NCI-H146 treated with DMSO at 0.1 percent for 48 hours (cell line): ENCODE measurements at regions not wholly inside any gene's neighbourhood (a gene's known extent, or its start where the extent isn't known, plus 50 kb on each side); places are given as distances from the start of the nearest gene placed in this dataset.
"Not testable (repeated sequence)": the region's sequence is repeated elsewhere in the genome, so short reads cannot be mapped to it uniquely, and the experiment has no call there.

ENCODE experiments used
- DNase-seq: peaks from one replicate; lab custom pipeline; 2025; ENCODE audit not compliant: unreplicated experiment; lab: John Stamatoyannopoulos, UW

GRCh38 chr2:136715146-136715545 lies 50.2 kb upstream of the THSD7B start:
- no peak for DNase-seq

- no peak for DNase-seq
Observed at GRCh38 chr2:136714452-136714951, 50.8 kb upstream of the THSD7B start.

- no peak for DNase-seq
Observed at GRCh38 chr2:136713739-136714138, 51.6 kb upstream of the THSD7B start.

GRCh38 chr2:136705336-136705735 lies 60.0 kb upstream of the THSD7B start:
- no peak for DNase-seq

GRCh38 chr2:136703214-136703613 lies 62.1 kb upstream of the THSD7B start:
- no peak for DNase-seq

GRCh38 chr2:136696438-136696837 lies 68.9 kb upstream of the THSD7B start:
- DNase-seq: no peak

- DNase-seq: no peak
Observed at GRCh38 chr2:136693966-136694365, 71.4 kb upstream of the THSD7B start.

GRCh38 chr2:136680079-136680478 lies 85.3 kb upstream of the THSD7B start:
- not testable (repeated sequence) for DNase-seq

- no peak for DNase-seq
Observed at GRCh38 chr2:136665736-136666135, 99.6 kb upstream of the THSD7B start.

- no peak for DNase-seq
Observed at GRCh38 chr2:136664713-136665405, 100.5 kb upstream of the THSD7B start.

- no peak for DNase-seq
Observed at GRCh38 chr2:136658201-136658600, 107.1 kb upstream of the THSD7B start.

- DNase-seq: no peak
Observed at GRCh38 chr2:136653861-136654260, 111.5 kb upstream of the THSD7B start.

GRCh38 chr2:136651456-136652010 lies 113.8 kb upstream of the THSD7B start:
- DNase-seq: no peak

- no peak for DNase-seq
Observed at GRCh38 chr2:136647039-136647438, 118.3 kb upstream of the THSD7B start.

GRCh38 chr2:136645236-136645828 lies 120.0 kb upstream of the THSD7B start:
- no peak for DNase-seq

- no peak for DNase-seq
Observed at GRCh38 chr2:136639651-136640050, 125.7 kb upstream of the THSD7B start.

GRCh38 chr2:136638193-136638592 lies 127.2 kb upstream of the THSD7B start:
- DNase-seq: no peak

GRCh38 chr2:136637402-136637801 lies 127.9 kb upstream of the THSD7B start:
- no peak for DNase-seq

GRCh38 chr2:136628490-136628889 lies 136.9 kb upstream of the THSD7B start:
- no peak for DNase-seq

- DNase-seq: no peak
Observed at GRCh38 chr2:136613096-136613495, 152.2 kb upstream of the THSD7B start.

- no peak for DNase-seq
Observed at GRCh38 chr2:136612079-136612478, 153.3 kb upstream of the THSD7B start.

GRCh38 chr2:136611451-136611850 lies 153.9 kb upstream of the THSD7B start:
- no peak for DNase-seq
